Keratinocyte (primary cell): ENCODE measurements at regions not wholly inside any gene's neighbourhood (a gene's known extent, or its start where the extent isn't known, plus 50 kb on each side); places are given as distances from the start of the nearest gene placed in this dataset.

Experiments
- EZH2 ChIP-seq: IDR thresholded peaks from one replicate; pipeline ENCODE4 v1.6.1; 2012; ENCODE audit warnings: inconsistent platforms, mild to moderate bottlenecking, low read length, moderate library complexity
- TF ChIP-seq, protein P1 (sequence below), 3 experiments: IDR thresholded peaks in 1 of 3; conservative IDR thresholded peaks in 1 of 3; optimal IDR thresholded peaks in 1 of 3; 2 replicates in 2 of 3; 3 replicates in 1 of 3; pipeline versions ENCODE3 to v1.5.1; 2011; ENCODE audit warnings: low read length in 3 of 3, mild to moderate bottlenecking in 3 of 3, moderate library complexity in 2 of 3, control low read depth in 1 of 3, inconsistent platforms in 1 of 3; ENCODE audit not compliant: insufficient read depth in 2 of 3; ENCODE audit errors: extremely low read depth in 1 of 3

DNA sequence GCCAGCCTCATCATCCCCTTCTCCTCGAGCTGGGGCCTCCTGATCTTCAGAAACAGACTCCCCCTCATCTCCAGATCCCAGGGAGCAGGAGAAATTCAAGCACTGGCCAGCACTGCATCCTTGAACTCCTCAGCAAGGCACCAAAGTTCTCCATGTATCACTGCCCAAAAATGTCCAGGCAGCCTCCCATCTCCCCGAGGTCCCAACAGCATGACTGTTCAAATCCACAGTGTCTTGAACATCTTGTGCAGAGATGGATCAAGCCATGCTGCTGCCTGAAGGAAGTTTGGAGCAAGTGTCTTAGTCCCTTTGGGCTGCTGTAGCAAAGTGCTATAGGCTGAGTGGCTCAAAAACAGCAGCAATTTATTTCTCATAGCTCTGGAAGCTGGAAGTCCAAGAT lies 115.5 kb upstream of the GALNT17 start:
- TF ChIP-seq, protein P1, sequence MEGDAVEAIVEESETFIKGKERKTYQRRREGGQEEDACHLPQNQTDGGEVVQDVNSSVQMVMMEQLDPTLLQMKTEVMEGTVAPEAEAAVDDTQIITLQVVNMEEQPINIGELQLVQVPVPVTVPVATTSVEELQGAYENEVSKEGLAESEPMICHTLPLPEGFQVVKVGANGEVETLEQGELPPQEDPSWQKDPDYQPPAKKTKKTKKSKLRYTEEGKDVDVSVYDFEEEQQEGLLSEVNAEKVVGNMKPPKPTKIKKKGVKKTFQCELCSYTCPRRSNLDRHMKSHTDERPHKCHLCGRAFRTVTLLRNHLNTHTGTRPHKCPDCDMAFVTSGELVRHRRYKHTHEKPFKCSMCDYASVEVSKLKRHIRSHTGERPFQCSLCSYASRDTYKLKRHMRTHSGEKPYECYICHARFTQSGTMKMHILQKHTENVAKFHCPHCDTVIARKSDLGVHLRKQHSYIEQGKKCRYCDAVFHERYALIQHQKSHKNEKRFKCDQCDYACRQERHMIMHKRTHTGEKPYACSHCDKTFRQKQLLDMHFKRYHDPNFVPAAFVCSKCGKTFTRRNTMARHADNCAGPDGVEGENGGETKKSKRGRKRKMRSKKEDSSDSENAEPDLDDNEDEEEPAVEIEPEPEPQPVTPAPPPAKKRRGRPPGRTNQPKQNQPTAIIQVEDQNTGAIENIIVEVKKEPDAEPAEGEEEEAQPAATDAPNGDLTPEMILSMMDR (optimal IDR thresholded peaks at IDR 0.05 in 1 of 3, IDR thresholded peaks at IDR 0.05 in 1 of 3, conservative IDR thresholded peaks at IDR 0.05 in 1 of 3; ENCODE audit: extremely low read depth in 1 of 3, insufficient read depth in 2 of 3, low read length in 3 of 3): no peak
- no peak for TF ChIP-seq EZH2
